ENCODE measurements at regions not wholly inside any gene's neighbourhood (a gene's known extent, or its start where the extent isn't known, plus 50 kb on each side); places are given as distances from the start of the nearest gene placed in this dataset.

DNA sequence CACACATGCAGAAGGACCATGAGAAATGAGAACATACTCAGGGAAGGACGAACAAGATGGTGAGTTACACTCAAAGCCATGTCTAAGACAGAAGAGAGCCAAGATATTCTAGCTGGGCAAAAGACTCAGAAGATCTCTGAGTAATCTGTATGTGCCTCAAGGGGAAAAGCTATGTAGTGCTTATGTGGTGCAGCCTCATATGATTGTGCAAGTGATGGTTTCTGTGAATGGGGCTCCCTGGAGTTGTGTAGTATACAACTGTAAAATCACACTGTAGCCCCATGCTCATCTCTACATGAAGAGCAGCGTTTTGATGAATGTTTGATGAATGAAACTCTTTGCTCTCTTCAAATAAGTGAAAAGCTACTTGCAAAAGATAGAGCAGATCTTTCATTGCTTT, 57.5 kb downstream of the OSR1 start:
- H3K4me3 ChIP-seq (ENCODE audit: low read length), result no peak overlapping the region
- TF ChIP-seq CTCF (conservative IDR thresholded peaks at IDR 0.05; ENCODE audit: low read depth, low read length), result no peak
- no peak for DNase-seq (ENCODE audit: low read depth)

DNA sequence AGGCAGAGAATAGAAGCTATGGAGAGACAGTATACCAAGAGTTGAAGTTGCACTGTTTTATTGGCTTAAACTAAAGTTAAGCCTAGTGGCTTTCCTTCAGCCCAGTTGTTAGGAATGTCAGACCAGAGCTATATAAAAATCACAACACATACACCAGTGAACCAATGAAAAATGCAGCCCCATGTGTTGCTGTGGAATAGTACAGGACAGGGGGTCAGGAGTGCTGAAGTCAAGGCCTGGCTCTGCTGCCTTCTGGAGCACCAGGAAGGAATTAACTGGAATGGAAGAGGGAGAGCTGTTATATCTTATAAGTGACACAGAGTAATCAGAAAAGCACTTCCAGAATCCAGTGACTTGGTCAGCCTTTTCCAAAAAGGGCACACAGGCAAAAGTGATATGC, 58.9 kb downstream of the OSR1 start:
- no peak overlapping the region for H3K4me3 ChIP-seq (ENCODE audit: low read length)
- DNase-seq (ENCODE audit: low read depth), result peak; percentile 4
- TF ChIP-seq CTCF (conservative IDR thresholded peaks at IDR 0.05; ENCODE audit: low read depth, low read length), result no peak

DNA sequence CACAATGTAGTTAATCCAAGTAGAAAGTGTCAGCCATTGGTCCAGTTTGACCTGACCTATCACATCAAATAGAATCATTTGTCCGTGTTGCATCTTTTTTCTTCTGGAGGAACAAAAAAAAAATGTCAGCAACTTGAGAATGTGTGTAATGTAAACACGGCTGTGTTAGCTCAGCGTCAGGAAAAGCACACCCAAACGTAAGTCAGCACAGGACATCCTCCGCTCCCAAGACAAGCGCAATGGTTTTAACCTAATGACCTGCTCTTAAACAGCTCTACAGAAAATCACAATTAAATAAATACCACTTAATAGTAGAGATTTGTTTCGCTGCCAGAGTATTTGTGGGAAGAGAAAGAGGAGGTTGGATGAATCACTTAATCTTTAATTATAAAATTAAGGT, 59.4 kb downstream of the OSR1 start:
- no peak overlapping the region for H3K4me3 ChIP-seq (ENCODE audit: low read length)
- DNase-seq (ENCODE audit: low read depth), result peak; percentile 22
- TF ChIP-seq CTCF (conservative IDR thresholded peaks at IDR 0.05; ENCODE audit: low read depth, low read length), result no peak

DNA sequence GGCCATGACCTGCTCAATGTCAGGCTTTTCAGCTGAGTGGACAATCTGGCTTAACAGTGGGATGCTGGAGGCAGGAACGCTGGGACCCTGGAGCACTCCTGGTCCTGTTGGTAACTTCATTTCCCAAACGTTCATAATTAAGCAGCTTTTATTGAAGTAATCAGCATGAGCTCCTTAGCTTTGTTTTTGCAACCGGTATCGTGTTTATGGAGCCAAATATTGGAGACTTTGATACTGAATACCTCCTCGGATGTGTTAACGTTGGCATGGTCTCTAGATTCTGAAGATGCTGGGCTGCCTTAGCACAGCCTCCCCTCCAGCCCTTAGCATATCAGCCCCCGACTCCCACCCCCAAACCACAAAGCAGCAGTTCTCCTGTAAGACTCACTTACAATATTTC, 60.7 kb downstream of the OSR1 start:
- no peak overlapping the region for H3K4me3 ChIP-seq (ENCODE audit: low read length)
- TF ChIP-seq CTCF (conservative IDR thresholded peaks at IDR 0.05; ENCODE audit: low read depth, low read length), result no peak
- DNase-seq (ENCODE audit: low read depth), result no peak

DNA sequence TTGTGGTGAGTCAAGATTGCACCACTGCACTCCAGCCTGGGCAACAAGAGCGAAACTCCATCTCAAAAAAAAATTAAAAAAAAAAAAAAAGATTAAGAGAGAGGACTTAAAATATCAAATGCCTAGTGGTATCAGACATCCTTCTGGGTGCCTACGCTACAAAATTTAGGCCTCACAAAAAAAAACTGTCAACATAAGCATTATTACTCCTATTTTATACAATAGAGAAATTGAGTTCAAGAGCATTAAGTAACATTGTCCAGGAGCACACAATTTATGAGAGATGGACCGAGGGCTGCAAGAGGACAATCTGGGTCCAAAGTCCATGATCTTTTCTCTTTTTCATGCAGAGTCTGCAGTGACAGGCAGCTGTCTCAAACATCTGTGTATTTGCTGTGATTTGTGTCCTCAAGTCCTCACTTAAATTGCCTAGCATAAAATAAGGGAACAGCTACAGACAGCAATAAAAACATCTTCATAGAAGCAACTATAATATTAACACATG, 62.4 kb downstream of the OSR1 start:
- no peak overlapping the region for H3K4me3 ChIP-seq (ENCODE audit: low read length)
- no peak for DNase-seq (ENCODE audit: low read depth)
- no peak for TF ChIP-seq CTCF (conservative IDR thresholded peaks at IDR 0.05; ENCODE audit: low read depth, low read length)

GRCh38 chr2:19292007-19292406, 66.4 kb downstream of the OSR1 start:
- no peak for TF ChIP-seq CTCF (conservative IDR thresholded peaks at IDR 0.05; ENCODE audit: low read depth, low read length)
- DNase-seq (ENCODE audit: low read depth), result no peak
- H3K4me3 ChIP-seq (ENCODE audit: low read length), result no peak overlapping the region

DNA sequence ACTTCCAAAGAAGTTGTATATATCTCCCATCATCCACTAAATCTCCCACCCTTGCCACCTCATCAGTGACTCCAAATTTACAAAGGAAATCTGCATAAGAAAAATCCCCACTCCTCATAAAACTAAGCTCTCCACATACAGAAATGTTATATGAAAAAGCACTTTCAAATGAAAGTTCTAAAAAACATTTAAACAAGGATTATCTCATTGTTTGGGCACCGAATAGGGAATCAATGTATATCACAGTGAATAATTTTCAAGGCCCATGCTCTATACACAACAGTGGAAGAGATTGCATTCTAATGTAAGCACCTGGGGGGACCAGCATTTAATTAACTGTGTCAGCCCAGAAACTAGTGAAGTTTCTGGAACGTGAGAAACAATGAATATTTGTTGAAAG, 70.1 kb downstream of the OSR1 start:
- no peak for TF ChIP-seq CTCF (conservative IDR thresholded peaks at IDR 0.05; ENCODE audit: low read depth, low read length)
- no peak overlapping the region for H3K4me3 ChIP-seq (ENCODE audit: low read length)
- DNase-seq (ENCODE audit: low read depth), result no peak

Data from retinal pigment epithelial cell (primary cell).